CD4-positive, alpha-beta T cell treated with Interferon gamma for 1 hour (primary cell): ENCODE measurements at regions not wholly inside any gene's neighbourhood (a gene's known extent, or its start where the extent isn't known, plus 50 kb on each side); places are given as distances from the start of the nearest gene placed in this dataset.
A peak's percentile ranks its signal among the peaks of the same experiment; 100 is the strongest.
"Not testable (repeated sequence)": the region's sequence is repeated elsewhere in the genome, so short reads cannot be mapped to it uniquely, and the experiment has no call there.

Experiments used
- DNase-seq: peaks from one replicate; pipeline ENCODE4 v3.0.0-alpha.2; 2020

DNA sequence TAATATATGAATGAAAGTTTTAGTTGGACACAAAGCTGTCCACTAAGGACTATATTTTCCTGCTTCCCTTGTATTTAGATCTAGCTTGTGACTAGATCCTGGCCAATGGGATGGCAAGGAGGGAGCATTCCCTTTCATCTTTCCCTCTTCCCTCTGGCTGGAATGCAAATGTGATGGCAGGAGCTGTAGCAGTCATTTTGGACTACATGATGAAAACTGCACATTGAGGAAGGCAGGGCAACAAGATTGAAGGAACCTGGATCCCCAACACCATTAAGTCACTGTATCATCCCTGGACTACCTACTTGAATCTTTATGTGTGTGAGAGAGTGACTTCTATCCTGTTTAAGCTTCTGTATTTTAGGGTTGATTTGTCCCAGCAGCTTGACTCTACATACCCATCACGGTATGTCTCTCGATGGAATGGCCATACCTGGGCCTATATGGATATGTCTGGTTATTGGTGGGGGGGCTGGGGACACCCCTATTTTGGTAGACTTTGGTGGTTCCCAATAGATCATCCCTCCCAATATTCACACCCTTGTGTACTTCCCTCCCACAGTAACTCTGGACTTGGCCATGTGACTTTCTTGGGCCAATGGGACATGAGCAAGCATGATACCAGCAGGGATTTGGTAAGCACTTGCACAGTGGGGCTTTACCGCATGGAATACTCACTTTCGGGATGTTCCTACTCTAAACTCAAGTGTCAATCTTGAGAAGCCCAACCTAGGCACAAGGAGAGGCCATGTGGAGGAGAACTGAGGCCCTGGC is 128.5 kb downstream of the VEGFA start:
- DNase-seq = no peak

DNA sequence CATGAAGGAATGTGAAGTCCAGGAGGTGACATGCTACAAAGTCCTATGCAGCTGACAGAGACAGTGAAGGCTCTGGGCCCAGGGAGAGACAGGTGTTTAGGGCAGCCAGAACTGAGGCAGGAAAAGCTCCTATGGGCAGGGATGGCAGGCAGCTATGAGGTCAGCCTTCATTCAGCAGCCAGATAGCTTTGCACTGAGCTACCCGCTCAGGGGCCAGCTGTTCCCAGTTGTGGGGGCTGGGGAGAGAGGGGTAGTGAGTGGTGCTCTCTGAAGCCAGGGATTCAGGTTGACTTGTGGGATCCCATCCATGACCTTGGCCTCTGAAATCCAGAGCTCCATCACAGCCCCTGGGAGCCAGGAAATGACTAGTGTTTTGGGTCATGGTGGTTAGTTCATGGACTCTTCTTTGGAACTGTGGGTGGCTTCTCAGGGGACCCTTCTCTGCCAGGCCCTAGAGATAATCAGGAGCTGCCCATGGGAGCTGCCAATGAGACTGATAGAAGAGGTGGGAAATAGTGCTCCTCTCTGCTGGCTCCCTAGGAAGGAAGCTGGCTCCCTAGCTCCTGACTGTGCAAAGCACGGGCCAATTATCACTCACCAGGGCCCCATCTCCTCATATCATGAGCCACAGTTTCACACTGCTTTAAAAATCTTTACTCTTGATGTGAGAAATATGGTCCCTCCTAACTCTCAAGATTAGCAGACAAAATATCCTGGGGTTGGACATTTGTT is 127.7 kb downstream of the VEGFA start:
- no peak for DNase-seq

DNA sequence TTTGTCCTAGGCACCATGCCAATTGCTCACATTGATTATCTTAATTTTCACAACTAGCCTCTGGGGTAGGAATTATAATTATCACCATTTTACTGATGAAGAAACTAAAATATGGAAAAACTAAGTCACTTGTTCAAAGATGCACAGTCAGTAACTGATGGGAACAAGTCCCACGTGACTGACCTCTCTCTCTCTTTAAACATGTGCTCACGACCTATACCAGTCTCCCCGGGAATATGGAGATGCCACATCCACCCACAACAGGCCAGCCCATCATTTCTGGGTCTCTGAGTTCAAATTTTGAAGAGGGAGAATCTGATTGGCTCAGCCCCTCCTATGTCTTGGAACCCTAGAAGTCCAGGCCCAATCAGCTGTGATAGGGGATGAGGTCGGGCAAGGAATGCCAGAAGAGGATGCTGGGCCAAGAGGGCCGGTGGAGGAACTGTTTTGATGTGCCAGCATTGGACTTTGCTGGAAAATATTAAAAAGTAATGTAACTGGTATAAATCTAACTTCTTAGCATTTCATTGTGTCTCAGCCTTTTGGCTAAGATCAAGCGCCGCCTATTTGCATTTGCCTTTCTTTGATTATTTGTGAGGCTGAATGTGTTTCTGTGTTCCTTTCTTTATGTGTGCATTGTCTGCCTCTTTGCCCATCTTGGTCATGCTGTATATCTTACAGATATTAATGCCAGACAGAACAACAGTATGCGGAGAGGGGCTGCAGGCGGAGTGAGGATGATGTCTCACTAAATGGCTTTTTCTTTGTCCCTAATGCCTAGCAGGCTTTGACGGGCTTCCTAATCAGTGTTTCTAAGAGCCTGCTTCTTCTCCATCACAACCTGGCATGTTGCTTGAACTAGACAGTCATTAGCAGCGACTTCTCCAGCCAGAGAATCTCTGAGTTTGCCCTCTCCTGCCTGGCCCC is 126.6 kb downstream of the VEGFA start:
- no peak for DNase-seq

DNA sequence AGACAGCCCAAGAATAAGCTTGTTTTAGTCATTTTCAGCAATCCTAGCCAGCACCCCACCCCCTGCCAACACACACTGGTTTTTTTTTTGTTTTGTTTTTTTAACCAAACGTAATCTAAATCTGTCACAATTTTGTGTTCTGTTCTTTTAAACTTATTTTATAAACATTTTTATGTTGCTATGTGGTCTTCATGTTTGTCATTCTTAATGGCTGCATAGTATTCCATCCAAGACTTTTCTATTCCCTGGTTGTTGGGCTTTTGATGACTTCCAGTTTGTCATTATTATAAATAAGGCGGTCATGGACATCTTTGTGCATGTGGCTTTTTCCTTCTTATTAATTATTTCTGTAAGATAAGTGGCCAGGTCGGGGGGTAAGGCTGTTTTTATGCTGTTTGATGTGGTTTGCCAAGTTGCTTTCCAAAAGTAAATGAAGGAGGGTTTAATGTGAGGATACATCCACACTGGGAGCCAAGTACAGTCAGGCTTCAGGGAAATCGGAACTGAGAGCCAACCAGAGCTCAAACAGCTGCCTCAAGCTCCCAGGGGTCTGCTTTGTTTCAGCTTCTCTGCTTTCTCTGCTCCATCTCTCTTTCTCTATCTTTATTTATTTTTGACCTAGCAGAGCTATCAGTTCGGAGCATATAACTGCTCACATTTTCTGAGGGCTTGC is 125.8 kb downstream of the VEGFA start:
- no peak for DNase-seq

DNA sequence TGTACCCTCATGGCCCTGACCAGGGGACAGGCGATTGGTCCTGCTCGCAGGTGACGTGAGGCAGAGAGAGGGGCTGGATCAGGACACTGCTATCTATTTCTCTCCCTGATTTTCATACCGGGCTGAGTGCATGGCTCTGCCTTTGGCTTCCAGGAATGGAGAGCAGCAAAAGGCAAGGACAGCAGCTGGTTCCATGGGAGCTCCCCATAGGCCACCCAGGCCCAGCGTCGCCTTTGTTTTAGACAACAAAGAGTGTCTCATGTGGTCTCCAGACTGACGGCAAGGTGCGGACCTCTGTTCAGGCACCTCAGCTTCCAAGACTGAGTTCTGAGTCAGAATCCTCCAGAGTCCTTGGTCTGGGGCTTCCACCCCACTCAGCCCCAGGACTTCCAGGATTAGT is 123.1 kb downstream of the VEGFA start:
- no peak for DNase-seq

DNA sequence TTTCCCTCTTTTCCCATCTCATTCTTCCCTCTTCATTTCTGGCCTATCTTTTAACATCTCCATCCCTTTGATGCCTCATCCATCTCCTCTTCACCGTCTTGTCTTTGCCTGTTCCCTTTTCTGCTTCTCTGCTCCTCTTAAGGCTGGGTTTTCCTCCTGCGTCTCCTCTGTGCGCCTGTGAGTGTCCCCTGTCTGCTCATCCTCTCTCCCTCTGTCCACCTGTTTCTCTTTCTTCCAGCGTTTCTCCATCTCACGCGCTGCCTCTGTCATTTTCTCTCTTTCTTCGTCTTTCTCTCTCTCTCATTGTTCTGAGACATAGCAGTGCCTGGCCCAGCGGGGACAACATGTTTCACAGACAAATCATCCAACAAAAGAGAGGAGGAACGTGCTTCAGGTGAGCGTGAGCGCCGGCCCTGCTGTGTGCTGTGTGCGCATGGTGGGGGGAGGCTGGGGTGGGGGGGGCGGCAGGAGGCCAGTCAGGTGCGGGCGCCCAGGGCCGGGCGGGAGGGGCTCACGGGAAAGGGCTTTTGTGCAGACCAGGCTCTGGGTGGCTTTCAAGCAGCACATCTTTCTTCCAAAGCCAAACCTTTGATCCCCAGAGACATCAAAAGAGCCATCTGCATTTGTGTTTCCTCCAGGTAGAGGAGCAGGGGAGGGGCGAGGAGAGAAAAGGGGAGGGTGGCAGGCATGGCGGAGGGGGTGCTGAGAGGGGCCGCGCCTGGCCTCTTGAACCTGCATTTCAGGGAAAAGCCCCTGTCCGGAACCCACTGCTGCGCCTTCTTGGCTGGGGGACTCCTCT is 121.3 kb downstream of the VEGFA start:
- DNase-seq = no peak

DNA sequence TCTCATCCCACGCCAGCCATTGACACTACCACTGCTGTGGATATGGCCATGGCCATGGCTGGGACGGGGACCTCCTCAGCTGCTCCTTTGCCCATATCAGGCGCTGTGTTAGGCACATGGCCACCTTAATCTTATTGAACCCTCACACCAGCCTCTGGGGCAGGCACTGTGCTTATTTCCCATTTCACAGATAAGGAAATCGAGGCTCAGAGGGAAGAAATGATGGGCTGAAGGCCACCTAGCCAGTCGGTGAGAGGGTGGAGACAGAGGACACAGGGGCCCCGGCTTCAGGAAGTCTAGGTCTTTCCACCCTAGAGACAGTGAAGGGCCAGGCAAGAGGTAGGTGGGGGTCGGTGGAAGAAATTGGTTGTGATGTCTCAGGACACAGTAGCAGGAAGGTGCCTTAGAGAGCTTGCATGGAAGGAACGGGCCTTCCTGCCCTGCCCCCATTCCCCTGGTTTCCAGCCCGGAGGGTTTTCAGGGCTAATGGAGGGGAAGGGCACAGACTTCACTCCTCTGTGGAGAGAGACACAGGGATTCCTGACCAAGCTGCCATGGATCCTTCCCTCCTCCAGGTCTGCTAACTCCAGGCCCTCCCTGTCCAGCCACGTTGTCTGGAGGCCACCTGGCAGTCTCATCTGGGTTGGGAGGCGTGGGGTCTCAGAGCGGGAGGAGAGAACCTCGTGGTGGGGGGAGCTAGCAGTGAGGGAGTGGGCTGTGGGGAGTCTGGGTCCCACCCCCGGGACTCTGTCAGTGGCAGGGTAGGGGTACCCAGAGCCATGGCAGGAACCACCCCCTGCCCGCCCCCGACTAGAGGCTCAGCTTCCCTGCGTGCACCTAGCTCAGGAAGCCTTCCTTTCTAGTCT is 120.4 kb downstream of the VEGFA start:
- DNase-seq = no peak

DNA sequence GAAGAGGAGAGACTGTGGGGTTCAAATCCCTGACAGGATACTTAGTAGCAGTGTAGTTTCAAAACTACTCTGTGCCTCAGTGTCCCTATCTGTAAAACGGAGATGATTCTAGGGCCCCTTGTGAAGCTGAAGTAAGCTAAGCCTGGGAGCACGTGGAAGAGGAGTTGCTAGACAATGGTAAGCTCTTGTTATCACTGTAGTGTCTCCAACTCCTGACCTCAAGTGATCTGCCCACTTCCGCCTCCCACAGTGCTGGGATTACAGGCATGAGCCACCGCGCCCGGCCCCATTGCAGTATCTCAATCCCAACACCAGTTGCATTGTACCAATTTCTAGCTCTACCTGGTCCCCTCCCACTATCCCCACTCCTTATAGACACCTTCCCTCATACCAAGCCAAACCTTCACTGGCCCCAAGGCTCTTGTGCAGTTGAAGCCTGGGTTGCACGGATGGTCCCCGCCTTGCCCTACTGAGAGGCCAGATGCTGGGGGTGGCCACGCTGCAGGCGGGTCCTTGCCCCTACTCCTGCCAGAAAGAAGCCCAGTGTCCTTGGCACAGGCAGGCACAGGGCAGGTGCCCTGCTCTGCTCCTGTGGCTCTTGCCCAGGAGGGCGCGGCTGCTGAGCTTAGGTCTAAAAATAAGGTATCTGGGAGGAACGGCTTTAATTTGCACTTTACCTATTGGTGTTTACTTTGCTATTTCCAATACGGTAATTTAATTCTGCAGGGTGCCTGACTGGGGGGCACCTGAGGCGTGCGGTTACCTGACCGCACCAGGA is 118.1 kb downstream of the VEGFA start:
- no peak for DNase-seq

DNA sequence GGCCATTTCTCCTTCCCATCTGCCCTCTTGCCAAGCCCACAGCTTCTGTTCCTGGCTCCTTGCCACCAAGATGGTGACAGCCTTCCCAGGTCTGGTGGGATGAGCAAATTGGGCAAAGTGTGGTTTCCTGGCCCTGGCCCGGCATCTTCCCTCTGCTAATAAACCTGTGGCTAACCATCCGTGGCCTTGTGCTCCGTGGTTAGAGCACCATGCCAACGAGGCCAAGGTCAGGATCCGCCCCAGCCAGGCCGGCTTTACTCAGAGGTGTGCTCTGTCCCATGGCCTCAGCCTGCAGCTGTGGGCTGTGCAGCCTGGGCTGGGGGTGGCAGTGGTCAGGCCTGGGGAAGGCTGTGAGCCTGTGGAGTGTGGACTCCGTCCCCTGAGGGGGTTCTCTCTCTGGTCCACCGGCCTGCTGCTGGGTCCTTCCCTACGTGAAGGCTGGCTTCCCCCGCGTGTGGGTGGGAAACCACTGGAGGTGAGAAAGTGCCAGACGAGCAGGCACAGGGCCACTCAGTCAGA is 117.4 kb downstream of the VEGFA start:
- DNase-seq = no peak

DNA sequence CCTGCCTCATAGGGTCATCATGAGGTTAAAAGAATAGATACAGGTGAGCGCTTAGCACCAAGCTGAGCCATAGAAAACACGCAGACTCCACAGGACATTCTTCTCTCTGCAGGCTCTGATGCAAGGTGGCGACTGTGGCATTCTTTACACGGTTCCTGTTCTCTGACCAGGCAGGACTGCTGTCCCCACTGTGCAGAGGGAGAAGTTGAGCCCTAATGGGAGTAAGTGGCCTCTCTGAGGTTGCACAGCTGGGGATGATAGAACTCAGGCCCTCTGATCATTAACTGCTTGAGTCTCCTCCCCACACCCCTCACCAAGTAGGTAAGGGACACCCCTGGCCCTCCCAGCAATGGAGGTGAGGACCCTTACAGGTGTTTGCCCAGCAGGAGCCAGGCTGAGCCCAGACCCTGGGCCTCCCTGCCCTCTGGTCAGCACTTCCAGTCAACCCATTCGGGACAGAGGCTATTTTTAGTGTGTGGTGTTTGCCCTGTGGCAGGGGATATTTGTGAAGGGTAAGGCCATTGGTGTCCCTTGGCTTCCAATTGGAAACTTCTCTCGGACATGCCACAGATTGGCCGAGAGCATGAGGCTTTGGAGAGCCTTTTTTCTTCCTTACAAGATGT is 116.8 kb downstream of the VEGFA start:
- no peak for DNase-seq

DNA sequence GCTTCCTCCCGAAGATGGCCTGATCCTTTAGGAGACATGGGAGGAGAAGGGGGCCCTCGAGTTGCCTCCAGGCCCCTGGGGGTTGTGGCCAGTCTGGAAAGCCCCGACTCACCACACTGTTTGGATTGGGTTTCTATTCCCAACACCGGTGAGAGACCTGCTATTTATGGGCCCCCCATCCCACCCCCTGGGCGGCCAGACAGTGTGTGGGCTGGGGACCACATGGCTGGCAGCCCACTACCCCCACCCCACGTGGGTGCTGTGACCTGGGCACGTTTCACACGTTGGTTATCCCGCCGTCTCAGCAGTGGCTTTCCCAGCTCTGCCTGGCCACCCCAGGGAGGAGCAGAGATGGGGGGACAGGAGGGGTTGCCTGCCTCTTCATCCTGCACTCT is 116.1 kb downstream of the VEGFA start:
- no peak for DNase-seq

DNA sequence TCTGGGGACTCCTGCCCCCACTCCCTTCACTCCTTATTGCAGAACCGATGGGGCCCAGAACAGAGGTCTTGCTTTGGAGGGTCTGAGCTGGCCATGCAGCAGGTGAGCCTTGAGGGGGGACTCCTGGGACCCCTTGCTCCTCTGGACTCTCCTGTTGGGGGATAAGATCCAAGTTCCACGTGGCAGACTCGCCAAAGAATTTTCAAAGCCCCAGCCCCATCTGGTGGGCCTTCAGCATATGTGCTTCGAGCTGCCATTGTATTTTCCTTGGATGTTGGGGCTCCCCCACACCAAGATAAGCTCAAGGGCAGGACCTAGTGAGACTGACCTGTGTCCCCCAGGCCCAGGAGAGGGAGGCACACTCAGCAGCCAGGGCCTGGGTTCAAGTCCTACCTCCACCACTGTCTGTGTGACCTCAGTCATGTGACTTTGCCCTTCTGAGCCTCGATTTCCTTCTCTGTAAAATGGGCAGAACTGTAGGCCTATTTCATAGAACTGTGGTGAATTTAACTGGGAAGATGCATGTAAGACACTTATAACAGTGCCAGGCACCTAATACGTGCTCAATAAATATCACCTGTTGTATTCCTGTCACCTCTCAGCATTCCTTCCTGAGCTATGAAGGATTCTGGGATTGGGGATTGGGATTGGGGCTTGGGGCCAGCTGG is 115.5 kb downstream of the VEGFA start:
- DNase-seq = no peak

DNA sequence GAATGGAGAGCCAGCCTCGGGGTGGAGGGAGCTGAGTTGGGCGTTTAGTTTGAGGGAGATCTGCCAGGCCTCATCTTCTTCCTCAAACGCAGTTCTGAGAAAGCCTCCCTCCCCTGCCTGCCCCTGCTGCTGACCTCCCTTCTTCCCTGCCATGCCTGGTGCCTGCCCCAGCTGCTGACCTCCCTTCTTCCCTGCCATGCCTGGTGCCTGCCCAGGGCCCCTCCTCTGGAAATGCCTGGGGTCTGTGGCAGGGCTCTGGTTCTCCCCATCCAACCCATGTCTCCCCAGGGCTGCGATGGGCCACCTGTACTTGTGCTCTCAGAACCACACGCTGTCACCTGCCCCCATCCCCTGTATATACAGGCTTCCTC is 114.6 kb downstream of the VEGFA start:
- peak; percentile 2 for DNase-seq

DNA sequence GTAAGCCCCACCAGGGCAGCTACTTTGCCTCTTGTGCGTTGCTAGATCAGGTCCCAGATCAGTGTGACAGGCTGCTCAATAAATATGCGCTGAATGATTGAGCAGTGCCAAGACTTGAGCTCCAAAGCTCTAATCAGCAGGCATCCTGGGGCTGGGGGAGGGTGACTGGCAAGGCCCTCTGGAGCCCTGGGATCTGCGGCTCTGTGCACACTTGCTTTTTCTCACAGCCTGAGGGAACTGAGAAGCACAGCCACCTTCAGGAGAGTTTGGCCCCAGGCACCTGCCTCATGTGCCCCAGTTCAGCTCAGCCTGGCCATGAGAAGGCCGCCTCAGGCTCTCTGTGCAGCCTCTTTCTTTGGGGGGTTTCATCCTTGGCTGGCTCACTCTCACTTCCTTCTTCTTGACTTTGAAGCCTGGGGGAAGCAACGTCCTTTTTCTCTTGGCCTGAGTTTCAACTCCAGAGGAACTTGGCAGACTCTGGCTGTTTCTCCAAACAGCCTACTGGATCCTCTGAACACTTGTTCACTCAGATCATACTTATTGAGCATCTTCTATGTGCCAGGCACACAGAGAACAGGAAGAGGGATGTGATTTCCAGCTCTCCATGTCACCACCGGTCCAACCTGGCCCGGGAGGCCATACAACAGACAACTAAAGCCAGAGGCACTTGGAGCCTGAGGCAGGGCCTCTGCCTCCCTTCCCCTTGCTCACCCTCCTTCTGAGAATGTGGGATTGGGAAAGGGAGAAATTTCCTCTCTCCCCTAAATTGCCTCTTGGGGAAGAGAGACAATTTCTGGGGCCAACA is 114.0 kb downstream of the VEGFA start:
- peak; percentile 7 for DNase-seq

DNA sequence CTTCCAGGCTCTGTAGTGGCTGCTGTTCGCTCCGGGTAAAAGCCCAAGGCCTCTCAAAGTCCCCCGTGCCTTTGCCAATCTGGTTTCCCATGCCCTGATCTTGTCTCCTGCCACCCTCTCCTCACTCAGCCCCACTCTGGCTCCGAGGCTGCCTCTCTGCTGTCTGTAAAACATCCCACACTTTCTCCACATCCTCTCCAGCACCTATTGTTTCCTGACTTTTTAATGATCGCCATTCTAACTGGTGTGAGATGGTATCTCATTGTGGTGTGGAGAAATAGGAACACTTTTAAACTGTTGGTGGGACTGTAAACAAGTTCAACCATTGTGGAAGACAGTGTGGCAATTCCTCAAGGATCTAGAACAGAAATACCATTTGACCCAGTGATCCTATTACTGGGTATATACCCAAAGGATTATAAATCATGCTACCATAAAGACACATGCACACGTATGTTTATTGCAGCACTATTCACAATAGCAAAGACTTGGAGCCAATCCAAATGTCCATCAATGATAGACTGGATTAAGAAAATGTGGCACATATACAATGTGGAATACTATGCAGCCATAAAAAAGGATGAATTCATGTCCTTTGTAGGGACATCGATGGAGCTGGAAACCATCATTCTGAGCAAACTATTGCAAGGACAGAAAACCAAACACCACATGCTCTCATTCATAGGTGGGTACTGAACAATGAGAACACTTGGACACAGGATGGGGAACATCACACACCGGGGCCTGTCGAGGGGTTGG is 112.9 kb downstream of the VEGFA start:
- DNase-seq = not testable (repeated sequence)

DNA sequence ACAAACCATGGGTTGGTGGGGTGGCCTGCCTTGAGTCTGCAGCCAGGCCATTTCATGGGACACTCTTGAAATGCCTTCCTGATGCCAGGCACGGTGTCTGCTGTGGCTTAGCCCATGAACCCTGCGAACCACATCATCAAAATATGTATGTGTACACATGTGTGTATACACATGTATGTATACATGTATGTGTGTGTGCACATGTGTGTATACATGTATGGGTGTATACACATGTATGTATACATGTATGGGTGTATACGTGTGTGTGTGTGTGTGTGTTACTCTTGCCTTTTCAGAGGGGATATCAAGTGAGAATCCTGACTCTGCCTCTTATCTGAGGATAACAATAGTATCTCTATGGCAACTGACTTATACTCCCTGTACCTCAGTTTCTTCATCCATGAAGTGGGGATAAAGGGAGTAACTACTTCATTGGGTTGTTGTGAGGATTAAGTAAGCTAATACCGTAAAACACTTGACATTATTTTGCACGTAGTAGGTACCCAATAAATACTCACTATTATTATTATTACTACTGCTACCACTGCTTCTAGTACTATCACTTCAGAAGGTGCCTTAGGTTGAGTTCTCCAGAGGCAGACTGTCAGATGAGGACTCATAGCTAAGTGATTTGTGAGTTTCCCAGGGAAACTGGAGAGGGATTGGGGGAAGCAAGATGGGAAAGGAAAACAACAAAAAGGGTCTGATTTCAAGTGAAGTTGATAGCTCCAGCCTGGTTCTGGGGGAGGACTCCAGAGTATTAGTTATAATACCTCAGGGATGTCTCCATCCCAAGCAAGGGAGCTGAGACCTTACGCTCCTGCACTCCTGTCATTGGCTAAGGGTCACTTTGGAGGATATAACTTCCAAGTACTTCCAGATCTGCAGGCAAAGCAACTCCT is 110.5 kb downstream of the VEGFA start:
- DNase-seq = no peak
